Upper lobe of left lung (tissue), 6 donors: ENCODE measurements at regions not wholly inside any gene's neighbourhood (a gene's known extent, or its start where the extent isn't known, plus 50 kb on each side); places are given as distances from the start of the nearest gene placed in this dataset.
A peak's percentile ranks its signal among the peaks of the same experiment; 100 is the strongest.

Source experiments
- ATAC-seq, 2 donors: fragments of 200-7000 bp; cut with Tn5 transposase; one replicate each; pipeline ENCODE4 v1.9.1; 2022; ENCODE audit warnings: mild to moderate bottlenecking in 2 of 2, moderate library complexity in 2 of 2; ENCODE audit not compliant: low FRiP score in 2 of 2
- DNase-seq, 2 donors: peaks; one replicate each; pipeline ENCODE4 v3.0.0-alpha.2; 2019 to 2020
- H3K27ac ChIP-seq, 4 donors: fragments of 200-600 bp; sonication (generic); one replicate each; pipeline ENCODE4 v1.5.1; 2016 to 2019
- H3K27me3 ChIP-seq, 4 donors: fragments of 200-600 bp; sonication (generic); one replicate each; pipeline ENCODE4 v1.5.1; 2017 to 2019
- H3K36me3 ChIP-seq, 4 donors: fragments of 200-600 bp; sonication (generic); one replicate each; pipeline ENCODE4 v1.5.1; 2016 to 2019
- H3K4me1 ChIP-seq, 4 donors: fragments of 200-600 bp; sonication (generic); one replicate each; pipeline ENCODE4 v1.5.1; 2018 to 2019
- H3K4me3 ChIP-seq, 4 donors: fragments of 200-600 bp; sonication (generic); one replicate each; pipeline ENCODE4 v1.5.1; 2017 to 2019; ENCODE audit warnings: mild to moderate bottlenecking in 2 of 4, moderate library complexity in 1 of 4
- H3K9me3 ChIP-seq, 4 donors: fragments of 200-600 bp; sonication (generic); one replicate each; pipeline ENCODE4 v1.5.1; 2018 to 2019
- EP300 ChIP-seq, 4 donors: sonication (generic); formaldehyde crosslinking; IDR thresholded peaks; one replicate each; pipeline ENCODE4 v1.5.1; 2017; ENCODE audit warnings: antibody characterized with exemption in 4 of 4, control low read depth in 2 of 4
- POLR2A ChIP-seq, 4 donors: fragments of 450-650 bp; IDR thresholded peaks; one replicate each; pipeline ENCODE4 v1.5.1; 2016 to 2017; ENCODE audit warnings: antibody characterized with exemption in 4 of 4, mild to moderate bottlenecking in 2 of 4
- POLR2AphosphoS5 ChIP-seq, 2 donors: sonication (generic); formaldehyde crosslinking; IDR thresholded peaks; one replicate each; pipeline ENCODE4 v1.5.1; 2017; ENCODE audit warnings: antibody characterized with exemption in 2 of 2
- WGBS, 2 donors: methylation state at CpG; one replicate each; pipeline ENCODE4 v1.1.5; 2017 to 2018; 5-methylcytosine and 5-hydroxymethylcytosine counted together
- TF ChIP-seq, protein P1 (sequence below), 6 experiments: fragments of 450-650 bp in 4 of 6; fragments of 200-600 bp in 2 of 6; sonication (generic) in 2 of 6; IDR thresholded peaks; one replicate each; pipeline ENCODE4 v1.5.1; 2016 to 2019; ENCODE audit warnings: antibody characterized with exemption in 6 of 6
- donor health status: DM: no; HTN: no; CAD: no; lungs with moderate emphysema.
- donor health status: DM: no; HTN: yes; CAD: no; lungs with severe emphysema.

DNA sequence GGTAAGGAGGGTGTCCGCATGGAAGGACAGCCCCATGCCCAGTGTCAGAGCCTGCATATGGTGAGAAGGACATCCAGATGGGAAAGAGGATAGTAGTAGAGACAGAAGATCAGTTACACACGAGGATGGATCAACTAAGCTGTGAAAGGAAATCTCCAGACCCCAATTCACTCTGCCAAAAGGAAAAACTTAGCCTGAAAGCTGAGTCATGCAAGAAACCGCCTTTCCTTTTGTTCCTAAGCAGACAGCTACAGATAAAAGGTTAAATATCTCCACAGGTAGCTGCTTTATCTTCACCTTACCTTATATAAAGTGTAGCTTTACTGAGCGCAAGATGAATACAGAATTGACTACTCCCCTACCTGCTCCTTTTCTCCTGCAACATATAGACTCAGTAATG lies 67.3 kb upstream of the LGALSL start:
- Histone ChIP-seq H3K27me3 (no peaks in the 10 kb centered on the region), H3K9me3 (peaks cover 0 to 7% (median 2%) of the 10 kb centered on the region in 4 donors), H3K4me3 (no peak overlapping the region), H3K4me1 (no peaks in the 10 kb centered on the region), H3K36me3 (no peaks in the 10 kb centered on the region), H3K27ac (no peak overlapping the region)
- no peak for DNase-seq
- 81 to 86% methylated on average over 4 of the region's 4 CpGs for WGBS, 2 donors
- TF ChIP-seq POLR2AphosphoS5 (IDR thresholded peaks at IDR 0.05) (no peak), POLR2A (IDR thresholded peaks at IDR 0.05) (no peak), EP300 (IDR thresholded peaks at IDR 0.05) (no peak)
- TF ChIP-seq, protein P1, sequence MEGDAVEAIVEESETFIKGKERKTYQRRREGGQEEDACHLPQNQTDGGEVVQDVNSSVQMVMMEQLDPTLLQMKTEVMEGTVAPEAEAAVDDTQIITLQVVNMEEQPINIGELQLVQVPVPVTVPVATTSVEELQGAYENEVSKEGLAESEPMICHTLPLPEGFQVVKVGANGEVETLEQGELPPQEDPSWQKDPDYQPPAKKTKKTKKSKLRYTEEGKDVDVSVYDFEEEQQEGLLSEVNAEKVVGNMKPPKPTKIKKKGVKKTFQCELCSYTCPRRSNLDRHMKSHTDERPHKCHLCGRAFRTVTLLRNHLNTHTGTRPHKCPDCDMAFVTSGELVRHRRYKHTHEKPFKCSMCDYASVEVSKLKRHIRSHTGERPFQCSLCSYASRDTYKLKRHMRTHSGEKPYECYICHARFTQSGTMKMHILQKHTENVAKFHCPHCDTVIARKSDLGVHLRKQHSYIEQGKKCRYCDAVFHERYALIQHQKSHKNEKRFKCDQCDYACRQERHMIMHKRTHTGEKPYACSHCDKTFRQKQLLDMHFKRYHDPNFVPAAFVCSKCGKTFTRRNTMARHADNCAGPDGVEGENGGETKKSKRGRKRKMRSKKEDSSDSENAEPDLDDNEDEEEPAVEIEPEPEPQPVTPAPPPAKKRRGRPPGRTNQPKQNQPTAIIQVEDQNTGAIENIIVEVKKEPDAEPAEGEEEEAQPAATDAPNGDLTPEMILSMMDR (IDR thresholded peaks at IDR 0.05) = no peak
- ATAC-seq = no peak

DNA sequence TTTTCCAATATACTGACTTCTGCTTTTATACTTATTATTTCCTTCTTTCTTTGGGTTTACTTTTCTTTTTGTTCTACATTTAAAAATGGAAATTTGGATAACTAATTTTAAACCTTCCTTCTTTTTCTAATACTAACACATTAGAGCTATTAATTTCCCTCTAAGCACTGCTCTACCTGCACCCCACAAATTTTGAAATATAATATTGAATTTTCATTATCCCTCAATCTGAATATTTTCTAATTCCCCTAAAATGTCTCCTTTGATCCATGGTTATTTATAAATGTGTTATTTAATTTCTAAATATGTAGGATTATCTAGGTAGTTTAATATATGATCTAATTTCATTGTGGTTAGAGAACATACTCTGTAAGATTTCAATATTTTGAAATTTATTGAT lies 63.4 kb upstream of the LGALSL start:
- Histone ChIP-seq H3K4me1 (no peaks in the 10 kb centered on the region), H3K27ac (no peak overlapping the region), H3K9me3 (peaks cover 0 to 7% (median 2%) of the 10 kb centered on the region in 4 donors), H3K4me3 (no peak overlapping the region), H3K36me3 (no peaks in the 10 kb centered on the region), H3K27me3 (no peaks in the 10 kb centered on the region)
- TF ChIP-seq POLR2AphosphoS5 (IDR thresholded peaks at IDR 0.05) = no peak
- TF ChIP-seq EP300 (IDR thresholded peaks at IDR 0.05) = no peak
- TF ChIP-seq POLR2A (IDR thresholded peaks at IDR 0.05) = no peak
- TF ChIP-seq, protein P1 (IDR thresholded peaks at IDR 0.05) = no peak
- DNase-seq = no peak
- no peak for ATAC-seq

DNA sequence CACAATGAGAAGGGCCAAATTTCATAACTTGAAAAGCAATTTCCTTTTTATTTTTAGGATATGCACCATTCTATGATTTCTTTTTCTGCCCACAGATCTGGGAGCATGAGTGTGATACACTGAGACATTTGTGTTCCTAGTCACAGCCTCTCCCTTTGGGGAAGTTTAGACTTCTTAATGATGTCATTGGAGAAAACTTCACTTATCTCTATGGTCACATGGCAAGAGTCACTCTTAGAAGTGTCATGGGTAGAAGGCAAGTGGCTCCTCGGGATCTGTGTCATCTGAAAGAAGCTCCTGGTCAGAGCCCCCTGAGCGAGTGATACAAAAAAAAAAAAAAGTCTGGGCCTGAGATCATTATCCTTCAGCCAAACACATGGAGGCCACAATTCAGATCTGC lies 62.5 kb upstream of the LGALSL start:
- Histone ChIP-seq H3K27ac (peak overlapping the region in 1 of 4 donors; percentile 30), H3K9me3 (peaks cover 0 to 7% (median 2%) of the 10 kb centered on the region in 4 donors), H3K36me3 (no peaks in the 10 kb centered on the region), H3K4me3 (no peak overlapping the region), H3K27me3 (no peaks in the 10 kb centered on the region), H3K4me1 (no peaks in the 10 kb centered on the region)
- no peak for DNase-seq
- TF ChIP-seq POLR2AphosphoS5 (IDR thresholded peaks at IDR 0.05) = no peak
- peak in 1 of 2 donors; percentile 79 for ATAC-seq
- WGBS, 2 donors = 76 to 84% methylated on average over 2 of the region's 2 CpGs

DNA sequence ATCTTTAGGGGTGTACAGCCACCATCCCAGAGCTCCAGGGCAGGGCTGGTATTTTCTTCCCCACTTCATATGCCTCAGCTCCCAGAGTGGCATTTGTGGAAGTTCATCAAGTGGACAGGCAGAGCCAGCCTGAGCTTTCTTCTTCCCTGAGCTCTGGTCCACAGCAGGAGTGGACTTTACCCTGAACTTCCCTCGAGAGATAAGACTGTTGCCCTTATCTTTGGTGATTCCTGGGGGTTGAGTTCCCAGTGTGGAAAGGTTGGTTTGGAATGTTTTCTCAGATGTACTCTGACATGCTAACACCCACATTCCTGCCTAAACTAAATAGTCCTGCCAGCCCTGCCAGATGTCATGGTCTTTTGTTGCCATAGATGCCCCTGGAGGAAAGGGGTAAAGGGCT lies 62.0 kb upstream of the LGALSL start:
- no peak for TF ChIP-seq POLR2A (IDR thresholded peaks at IDR 0.05)
- TF ChIP-seq POLR2AphosphoS5 (IDR thresholded peaks at IDR 0.05) = no peak
- no peak for TF ChIP-seq EP300 (IDR thresholded peaks at IDR 0.05)
- TF ChIP-seq, protein P1 (IDR thresholded peaks at IDR 0.05) = no peak
- H3K4me1 ChIP-seq = no peaks in the 10 kb centered on the region
- no peak overlapping the region for H3K4me3 ChIP-seq
- DNase-seq = no peak
- peak overlapping the region in 1 of 4 donors; percentile 30 for H3K27ac ChIP-seq
- H3K27me3 ChIP-seq = no peaks in the 10 kb centered on the region
- ATAC-seq = peak in 1 of 2 donors; percentile 12
- peaks cover 0 to 7% (median 2%) of the 10 kb centered on the region in 4 donors for H3K9me3 ChIP-seq
- WGBS, 2 donors = 89 to 92% methylated on average over 1 of the region's 1 CpG
- H3K36me3 ChIP-seq = no peaks in the 10 kb centered on the region

DNA sequence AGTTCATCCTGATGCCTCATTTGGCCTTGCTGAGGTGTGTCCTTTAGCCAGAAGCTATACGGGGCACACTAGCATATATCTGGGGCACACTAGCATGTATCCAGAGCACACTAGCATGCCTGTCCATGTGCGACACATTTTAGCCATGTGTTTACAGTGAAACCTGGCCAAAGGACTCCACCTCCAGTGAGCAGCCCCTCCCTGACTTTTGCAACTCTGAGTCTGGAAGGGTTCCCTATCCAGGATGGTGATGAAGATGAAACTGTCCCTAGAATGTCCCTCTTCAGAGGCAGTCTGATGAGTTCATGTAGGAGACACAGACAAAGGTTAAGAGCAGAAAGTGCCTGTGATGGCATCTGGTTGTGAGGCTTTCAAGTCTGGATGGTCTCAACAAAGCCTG lies 61.4 kb upstream of the LGALSL start:
- no peak for ATAC-seq
- Histone ChIP-seq H3K4me1 (no peaks in the 10 kb centered on the region), H3K9me3 (peaks cover 0 to 7% (median 2%) of the 10 kb centered on the region in 4 donors), H3K36me3 (no peaks in the 10 kb centered on the region), H3K27ac (no peak overlapping the region), H3K27me3 (no peaks in the 10 kb centered on the region), H3K4me3 (no peak overlapping the region)
- TF ChIP-seq POLR2A (IDR thresholded peaks at IDR 0.05) = no peak
- 89 to 100% methylated on average over 2 of the region's 2 CpGs for WGBS, 2 donors
- DNase-seq = no peak

DNA sequence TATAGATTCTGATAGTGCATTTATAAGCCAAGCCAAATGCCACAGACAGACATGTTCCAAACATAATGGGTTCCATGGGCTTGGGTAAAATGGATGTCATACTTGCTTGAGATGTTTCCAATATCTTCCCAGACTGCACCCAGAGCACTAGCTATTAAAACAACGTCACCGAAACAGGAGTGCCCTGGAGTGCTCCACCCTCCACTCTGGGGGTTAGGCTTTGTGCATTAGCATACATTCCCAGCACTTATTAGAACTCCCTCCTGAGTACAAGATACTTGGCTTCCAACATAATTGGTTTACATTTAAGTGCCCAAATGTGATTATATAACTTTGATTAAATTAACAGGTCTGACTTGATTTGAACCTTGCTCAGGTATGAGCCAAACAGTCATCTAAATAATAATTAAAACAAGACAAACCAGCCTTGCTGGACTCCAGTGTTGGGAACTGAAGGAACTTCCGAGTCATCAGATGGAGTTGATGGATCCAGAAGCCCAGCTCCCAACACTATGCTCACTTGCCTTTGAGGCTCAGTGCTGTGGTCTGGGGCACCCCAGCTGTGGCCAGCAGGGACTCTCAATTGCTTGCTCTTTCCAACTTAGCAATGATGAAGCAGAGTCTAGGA lies 60.5 kb upstream of the LGALSL start:
- H3K27me3 ChIP-seq = no peaks in the 10 kb centered on the region
- 78 to 79% methylated on average over 3 of the region's 3 CpGs for WGBS, 2 donors
- no peak overlapping the region for H3K27ac ChIP-seq
- H3K36me3 ChIP-seq = no peaks in the 10 kb centered on the region
- TF ChIP-seq, protein P1 (IDR thresholded peaks at IDR 0.05) = no peak
- TF ChIP-seq POLR2A (IDR thresholded peaks at IDR 0.05) (no peak), EP300 (IDR thresholded peaks at IDR 0.05) (no peak), POLR2AphosphoS5 (IDR thresholded peaks at IDR 0.05) (no peak)
- ATAC-seq (no peak), DNase-seq (no peak)
- no peaks in the 10 kb centered on the region for H3K4me1 ChIP-seq
- H3K4me3 ChIP-seq = no peak overlapping the region
- peaks cover 0 to 7% (median 2%) of the 10 kb centered on the region in 4 donors for H3K9me3 ChIP-seq
